ENCODE measurements at regions not wholly inside any gene's neighbourhood (a gene's known extent, or its start where the extent isn't known, plus 50 kb on each side); places are given as distances from the start of the nearest gene placed in this dataset.
"Not testable (repeated sequence)": the region's sequence is repeated elsewhere in the genome, so short reads cannot be mapped to it uniquely, and the experiment has no call there.

- DNase-seq: no peak
Observed at GRCh38 chr2:22952656-22953225, 432.2 kb upstream of the KLHL29 start.

- DNase-seq: no peak
Observed at GRCh38 chr2:22957446-22957845, 427.5 kb upstream of the KLHL29 start.

- no peak for DNase-seq
Observed at GRCh38 chr2:22958308-22958707, 426.7 kb upstream of the KLHL29 start.

GRCh38 chr2:22967756-22968155 is 417.2 kb upstream of the KLHL29 start:
- DNase-seq: no peak

GRCh38 chr2:22970284-22970975 is 414.5 kb upstream of the KLHL29 start:
- no peak for DNase-seq

GRCh38 chr2:22970991-22971390 is 414.0 kb upstream of the KLHL29 start:
- no peak for DNase-seq

- DNase-seq: no peak
Observed at GRCh38 chr2:22981785-22982184, 403.2 kb upstream of the KLHL29 start.

- DNase-seq: not testable (repeated sequence)
Observed at GRCh38 chr2:22984152-22984551, 400.8 kb upstream of the KLHL29 start.

GRCh38 chr2:22990246-22990645 is 394.7 kb upstream of the KLHL29 start:
- DNase-seq: no peak

GRCh38 chr2:22991844-22992243 is 393.1 kb upstream of the KLHL29 start:
- no peak for DNase-seq

- DNase-seq: no peak
Observed at GRCh38 chr2:22992441-22992840, 392.5 kb upstream of the KLHL29 start.

GRCh38 chr2:22993250-22993649 is 391.7 kb upstream of the KLHL29 start:
- DNase-seq: no peak

- no peak for DNase-seq
Observed at GRCh38 chr2:22995576-22995975, 389.4 kb upstream of the KLHL29 start.

GRCh38 chr2:22996911-22997310 is 388.1 kb upstream of the KLHL29 start:
- DNase-seq: no peak

GRCh38 chr2:22998359-22998758 is 386.6 kb upstream of the KLHL29 start:
- no peak for DNase-seq

- no peak for DNase-seq
Observed at GRCh38 chr2:22999951-23000350, 385.0 kb upstream of the KLHL29 start.

GRCh38 chr2:23002234-23002633 is 382.7 kb upstream of the KLHL29 start:
- DNase-seq: no peak

- DNase-seq: no peak
Observed at GRCh38 chr2:23005469-23005868, 379.5 kb upstream of the KLHL29 start.

- no peak for DNase-seq
Observed at GRCh38 chr2:23007631-23008235, 377.2 kb upstream of the KLHL29 start.

- DNase-seq: no peak
Observed at GRCh38 chr2:23008440-23008839, 376.5 kb upstream of the KLHL29 start.

- no peak for DNase-seq
Observed at GRCh38 chr2:23008951-23009350, 376.0 kb upstream of the KLHL29 start.

- peak; percentile 89 for DNase-seq
Observed at GRCh38 chr2:23009545-23010149, 375.3 kb upstream of the KLHL29 start.

- DNase-seq: no peak
Observed at GRCh38 chr2:23012499-23012898, 372.5 kb upstream of the KLHL29 start.

GRCh38 chr2:23015651-23016200 is 369.3 kb upstream of the KLHL29 start:
- no peak for DNase-seq

Measured in femur (tissue), 1 donor.